HCT116 (cell line): ENCODE measurements at regions not wholly inside any gene's neighbourhood (a gene's known extent, or its start where the extent isn't known, plus 50 kb on each side); places are given as distances from the start of the nearest gene placed in this dataset.

Source experiments
- ATAC-seq: fragments of 200-7000 bp; cut with Tn5 transposase; 2 replicates; pipeline ENCODE4 v1.9.1; 2020; ENCODE audit warnings: mild to moderate bottlenecking, moderate library complexity
- BruUV-seq: library from RNA; stranded (reverse); fragments of 400-500 nt; replicated peaks from 2 replicates; lab custom pipeline; 2021; lab: Mats Ljungman, UMichigan
- CTCF ChIA-PET: fragments of 300-600 bp; sonication (Branson Sonifier 250); formaldehyde crosslinking; loops from one replicate; lab custom pipeline; 2021; ENCODE audit warnings: antibody characterized with exemption; lab: Charles Lee
- POLR2A ChIA-PET: fragments of 300-600, 350-600 bp; sonication (Branson Sonifier 250); formaldehyde crosslinking; loops from one replicate; lab custom pipeline; 2021; ENCODE audit warnings: antibody characterized with exemption; lab: Charles Lee
- RAD21 ChIA-PET, 2 experiments: fragments of 300-600 bp; sonication (Branson Sonifier 250); formaldehyde crosslinking; loops; one replicate each; lab custom pipeline; 2023; ENCODE audit warnings: low total read pairs in 2 of 2; ENCODE audit not compliant: uncharacterized antibody in 2 of 2, unreplicated experiment in 2 of 2, low non-redundant PET in 1 of 2; lab: Charles Lee
- DNase-seq: peaks from one replicate; pipeline ENCODE4 v3.0.0-alpha.2; 2010; ENCODE audit warnings: low read depth, low spot score
- H2AFZ ChIP-seq: fragments of 200-600 bp; shearing (Covaris generic), sonication (generic); 2 replicates; pipeline ENCODE4 v1.6.1; 2017; ENCODE audit warnings: low read depth, mixed run types, mixed read lengths, antibody characterized with exemption, low read length; ENCODE audit not compliant: poor library complexity, severe bottlenecking
- H3K27ac ChIP-seq: 2 replicates; pipeline ENCODE4 v1.5.1; 2012; ENCODE audit warnings: low read depth, low read length
- H3K27me3 ChIP-seq: fragments of 200-600 bp; sonication (generic); 2 replicates; pipeline ENCODE4 v1.6.1; 2016; ENCODE audit warnings: mixed run types, low read length, mixed read lengths; ENCODE audit not compliant: insufficient read depth
- H3K36me3 ChIP-seq, 2 experiments: fragments of 200-500 bp in 1 of 2; fragments of 200-600 bp in 1 of 2; sonication (Bioruptor generic) in 1 of 2; sonication (generic) in 1 of 2; 2 replicates each; pipeline versions ENCODE4 v1.5.1 to v1.6.1; 2014 to 2016; ENCODE audit warnings: low read length in 2 of 2, inconsistent platforms in 1 of 2, mixed read lengths in 1 of 2, mixed run types in 1 of 2; ENCODE audit not compliant: insufficient read depth in 2 of 2, control insufficient read depth in 1 of 2
- H3K4me1 ChIP-seq, 2 experiments: fragments of 200-600 bp in 1 of 2; sonication (generic) in 1 of 2; 2 replicates each; pipeline versions ENCODE4 v1.5.1 to v1.6.1; 2012 to 2017; ENCODE audit warnings: low read length in 2 of 2, inconsistent platforms in 1 of 2, mild to moderate bottlenecking in 1 of 2, mixed read lengths in 1 of 2, mixed run types in 1 of 2, moderate library complexity in 1 of 2; ENCODE audit not compliant: insufficient read depth in 2 of 2, control insufficient read depth in 1 of 2
- H3K4me2 ChIP-seq: fragments of 200-600 bp; sonication (generic); 2 replicates; pipeline ENCODE4 v1.6.1; 2017; ENCODE audit warnings: mixed run types, low read length, mixed read lengths
- H3K4me3 ChIP-seq, 2 experiments: fragments of 200-600 bp in 1 of 2; sonication (generic) in 1 of 2; replicated peaks in 1 of 2; 2 replicates each; pipeline ENCODE4 v1.5.1; 2011 to 2016; ENCODE audit warnings: low read length in 2 of 2, control low read depth in 1 of 2, low read depth in 1 of 2, mild to moderate bottlenecking in 1 of 2, mixed read lengths in 1 of 2, mixed run types in 1 of 2
- H3K79me2 ChIP-seq: fragments of 200-600 bp; sonication (generic); 2 replicates; pipeline ENCODE4 v1.6.1; 2017; ENCODE audit warnings: mild to moderate bottlenecking, mixed run types, low read length, moderate library complexity, mixed read lengths; ENCODE audit not compliant: insufficient read depth
- H3K9ac ChIP-seq: fragments of 200-600 bp; sonication (generic); 2 replicates; pipeline ENCODE4 v1.6.1; 2016; ENCODE audit warnings: low read length, mixed read lengths
- H3K9me2 ChIP-seq: fragments of 200-600 bp; sonication (generic), shearing (Covaris generic); 2 replicates; pipeline ENCODE4 v1.6.1; 2017; ENCODE audit warnings: mixed run types, mild to moderate bottlenecking, moderate library complexity; ENCODE audit not compliant: insufficient read depth
- H3K9me3 ChIP-seq, 2 experiments: fragments of 200-500 bp in 1 of 2; fragments of 200-600 bp in 1 of 2; sonication (Bioruptor generic) in 1 of 2; sonication (generic) in 1 of 2; 2 replicates each; pipeline ENCODE4 v1.6.1; 2014 to 2017; ENCODE audit warnings: low read length in 2 of 2, mixed read lengths in 2 of 2, inconsistent platforms in 1 of 2, low read depth in 1 of 2, mild to moderate bottlenecking in 1 of 2, mixed run types in 1 of 2, moderate library complexity in 1 of 2; ENCODE audit not compliant: control insufficient read depth in 1 of 2, insufficient read depth in 1 of 2
- H4K20me1 ChIP-seq: fragments of 200-600 bp; sonication (generic), shearing (Covaris generic); 2 replicates; pipeline ENCODE4 v1.6.1; 2017; ENCODE audit warnings: mixed run types, mild to moderate bottlenecking, moderate library complexity; ENCODE audit not compliant: insufficient read depth
- CEBPB ChIP-seq: IDR thresholded peaks from 2 replicates; pipeline ENCODE4 v1.6.1; 2012; ENCODE audit warnings: low read depth
- EGR1 ChIP-seq: IDR thresholded peaks from 2 replicates; pipeline ENCODE4 v1.6.1; 2012; ENCODE audit warnings: low read depth
- ELF1 ChIP-seq: IDR thresholded peaks from 2 replicates; pipeline ENCODE4 v1.6.1; 2012; ENCODE audit warnings: low read depth, borderline replicate concordance
- EZH2phosphoT487 ChIP-seq: fragments of 200-600 bp; IDR thresholded peaks from 2 replicates; pipeline ENCODE4 v1.6.1; 2018; ENCODE audit warnings: antibody characterized with exemption, borderline replicate concordance
- FOSL1 ChIP-seq: IDR thresholded peaks from 2 replicates; pipeline ENCODE4 v1.6.1; 2012; ENCODE audit warnings: low read depth
- POLR2A ChIP-seq: IDR thresholded peaks from 2 replicates; pipeline ENCODE4 v1.7.0; 2011; ENCODE audit warnings: borderline replicate concordance; ENCODE audit not compliant: insufficient read depth, insufficient read length; ENCODE audit errors: extremely low read depth
- POLR2AphosphoS5 ChIP-seq: IDR thresholded peaks from 2 replicates; pipeline ENCODE4 v1.6.1; 2011; ENCODE audit warnings: mild to moderate bottlenecking, low read depth, low read length, moderate library complexity
- RAD21 ChIP-seq: IDR thresholded peaks from 2 replicates; pipeline ENCODE4 v1.6.1; 2012; ENCODE audit warnings: low read depth, mild to moderate bottlenecking
- SP1 ChIP-seq: IDR thresholded peaks from 2 replicates; pipeline ENCODE4 v1.6.1; 2012; ENCODE audit warnings: low read depth
- SRF ChIP-seq: IDR thresholded peaks from 2 replicates; pipeline ENCODE4 v1.6.1; 2012; ENCODE audit warnings: low read depth
- ZNF274 ChIP-seq: fragments of 200-500 bp; sonication (Bioruptor generic); IDR thresholded peaks from 2 replicates; pipeline ENCODE4 v1.6.1; 2014; ENCODE audit warnings: mild to moderate bottlenecking, low read depth, low read length, inconsistent platforms
- intact Hi-C: fragments of 100-400 bp; cut with micrococcal nuclease; formaldehyde crosslinking; loops from 2 replicates; pipeline ENCODE4 v1.10.0; 2022
- TF ChIP-seq, protein P1 (sequence below): IDR thresholded peaks from 2 replicates; pipeline ENCODE4 v1.6.1; 2012
- TF ChIP-seq, protein P2 (sequence below): IDR thresholded peaks from 2 replicates; pipeline ENCODE4 v1.6.1; 2012
- TF ChIP-seq, protein P3 (sequence below): IDR thresholded peaks from 2 replicates; pipeline ENCODE4 v1.6.1; 2011; ENCODE audit warnings: mild to moderate bottlenecking, low read length, moderate library complexity; ENCODE audit not compliant: insufficient replicate concordance; ENCODE audit errors: extremely low read depth

DNA sequence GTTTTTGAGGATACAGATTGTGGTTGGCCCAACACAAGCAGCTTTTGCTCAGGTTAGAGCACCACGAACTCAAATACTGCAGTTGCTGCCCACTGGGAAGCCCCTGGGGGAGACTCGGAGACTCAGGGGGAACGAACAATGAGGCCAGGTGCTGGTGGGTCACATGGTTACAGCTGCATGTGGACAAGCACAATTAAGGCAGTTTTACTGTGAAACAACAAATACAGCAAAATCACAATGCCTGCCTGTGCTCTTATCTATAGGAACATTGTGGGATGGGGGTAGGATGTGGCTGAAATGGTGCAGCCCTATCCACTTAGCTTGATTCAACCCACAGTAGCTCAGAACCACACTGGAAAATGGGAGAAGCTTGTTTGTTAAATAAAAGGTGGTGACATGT lies 119.7 kb upstream of the SPATA13 start (continued):
- TF ChIP-seq, protein P1, sequence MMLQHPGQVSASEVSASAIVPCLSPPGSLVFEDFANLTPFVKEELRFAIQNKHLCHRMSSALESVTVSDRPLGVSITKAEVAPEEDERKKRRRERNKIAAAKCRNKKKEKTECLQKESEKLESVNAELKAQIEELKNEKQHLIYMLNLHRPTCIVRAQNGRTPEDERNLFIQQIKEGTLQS = no peak
- TF ChIP-seq SP1 = no peak
- no peak for TF ChIP-seq RAD21
- TF ChIP-seq, protein P2, sequence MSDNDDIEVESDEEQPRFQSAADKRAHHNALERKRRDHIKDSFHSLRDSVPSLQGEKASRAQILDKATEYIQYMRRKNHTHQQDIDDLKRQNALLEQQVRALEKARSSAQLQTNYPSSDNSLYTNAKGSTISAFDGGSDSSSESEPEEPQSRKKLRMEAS = no peak
- no peak for TF ChIP-seq ZNF274
- no peak for TF ChIP-seq CEBPB
- no peak for TF ChIP-seq POLR2AphosphoS5

DNA sequence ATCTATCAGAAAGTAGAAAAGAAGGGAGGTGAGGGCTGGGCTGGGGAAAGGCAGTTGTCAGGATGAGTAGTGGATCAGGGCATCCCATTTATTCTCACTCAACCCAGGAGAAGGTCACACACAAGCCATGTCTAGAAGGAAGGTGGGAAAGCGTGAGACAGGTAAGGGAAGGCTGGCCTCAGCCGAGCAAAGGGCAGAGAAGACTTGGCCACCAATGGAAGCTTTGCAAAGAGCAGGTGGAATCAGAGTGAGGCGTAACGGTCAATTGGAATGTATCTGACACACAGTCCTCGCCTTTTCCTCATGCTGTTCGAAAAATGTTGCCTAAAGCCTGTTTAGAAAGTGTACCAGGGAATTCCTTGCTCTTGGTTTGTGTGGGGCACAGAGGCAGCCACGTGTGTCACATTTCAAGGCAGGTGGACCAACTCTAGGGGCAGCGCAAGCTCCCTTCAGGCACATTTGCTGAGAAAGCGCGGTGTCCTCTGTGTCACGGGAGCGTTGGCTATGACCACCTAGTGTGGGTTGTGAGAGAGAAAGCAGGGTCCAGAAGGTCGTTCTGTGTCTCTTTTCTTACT lies 118.8 kb upstream of the SPATA13 start:
- ATAC-seq (no peak), DNase-seq (no peak)
- CTCF ChIA-PET = interaction anchor here (1.1 to 3.6 kb wide), 2 partner anchors 12 to 187 kb away, joined by 3 to 10 read pairs; no protein-coding TSS in a partner anchor
- H3K79me2 ChIP-seq = no peaks in the 10 kb centered on the region
- H3K27ac ChIP-seq = no peak overlapping the region
- H2AFZ ChIP-seq = no peak overlapping the region
- no peaks in the 10 kb centered on the region for H3K9me3 ChIP-seq
- no peaks in the 10 kb centered on the region for H3K9me2 ChIP-seq
- H3K4me1 ChIP-seq = no peaks in the 10 kb centered on the region
- BruUV-seq = no TSS peak
- H3K9ac ChIP-seq = no peak overlapping the region
- POLR2A ChIA-PET = no interaction called here
- no peaks in the 10 kb centered on the region for H3K36me3 ChIP-seq
- H3K4me3 ChIP-seq = no peak overlapping the region
- no peaks in the 10 kb centered on the region for H3K27me3 ChIP-seq
- no peaks in the 10 kb centered on the region for H4K20me1 ChIP-seq
- intact Hi-C loops = no loop called here
- RAD21 ChIA-PET = no interaction called here
- no peak overlapping the region for H3K4me2 ChIP-seq
- TF ChIP-seq, protein P3, sequence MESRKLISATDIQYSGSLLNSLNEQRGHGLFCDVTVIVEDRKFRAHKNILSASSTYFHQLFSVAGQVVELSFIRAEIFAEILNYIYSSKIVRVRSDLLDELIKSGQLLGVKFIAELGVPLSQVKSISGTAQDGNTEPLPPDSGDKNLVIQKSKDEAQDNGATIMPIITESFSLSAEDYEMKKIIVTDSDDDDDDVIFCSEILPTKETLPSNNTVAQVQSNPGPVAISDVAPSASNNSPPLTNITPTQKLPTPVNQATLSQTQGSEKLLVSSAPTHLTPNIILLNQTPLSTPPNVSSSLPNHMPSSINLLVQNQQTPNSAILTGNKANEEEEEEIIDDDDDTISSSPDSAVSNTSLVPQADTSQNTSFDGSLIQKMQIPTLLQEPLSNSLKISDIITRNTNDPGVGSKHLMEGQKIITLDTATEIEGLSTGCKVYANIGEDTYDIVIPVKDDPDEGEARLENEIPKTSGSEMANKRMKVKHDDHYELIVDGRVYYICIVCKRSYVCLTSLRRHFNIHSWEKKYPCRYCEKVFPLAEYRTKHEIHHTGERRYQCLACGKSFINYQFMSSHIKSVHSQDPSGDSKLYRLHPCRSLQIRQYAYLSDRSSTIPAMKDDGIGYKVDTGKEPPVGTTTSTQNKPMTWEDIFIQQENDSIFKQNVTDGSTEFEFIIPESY = no peak
- TF ChIP-seq, protein P1 = no peak
- TF ChIP-seq SRF = no peak
- TF ChIP-seq ELF1 = no peak
- no peak for TF ChIP-seq POLR2AphosphoS5
- TF ChIP-seq RAD21 = no peak
- TF ChIP-seq CEBPB = no peak
- no peak for TF ChIP-seq POLR2A
- TF ChIP-seq FOSL1 = no peak
- TF ChIP-seq, protein P2 = no peak
- TF ChIP-seq EZH2phosphoT487 = no peak
- TF ChIP-seq ZNF274 = no peak
- TF ChIP-seq EGR1 = no peak
